ENCODE measurements at regions not wholly inside any gene's neighbourhood (a gene's known extent, or its start where the extent isn't known, plus 50 kb on each side); places are given as distances from the start of the nearest gene placed in this dataset.

- TF ChIP-seq CTCF (IDR thresholded peaks at IDR 0.05; ENCODE audit: insufficient read depth, low read length, poor library complexity, severe bottlenecking) (no peak), EZH2phosphoT487 (conservative IDR thresholded peaks at IDR 0.05; ENCODE audit: low read length) (no peak)
These were observed 124.0 kb upstream of the TMEM132D start for GRCh38 chr12:130027798-130028197.
